H9 (cell line): ENCODE measurements at regions not wholly inside any gene's neighbourhood (a gene's known extent, or its start where the extent isn't known, plus 50 kb on each side); places are given as distances from the start of the nearest gene placed in this dataset.

Source experiments
- DNase-seq: peaks from one replicate; pipeline ENCODE4 v3.0.0-alpha.2; 2017
- H2AFZ ChIP-seq: one replicate; pipeline ENCODE4 v1.6.1; 2013; ENCODE audit warnings: mild to moderate bottlenecking, low read length, control low read depth, moderate library complexity
- H2AK5ac ChIP-seq: 2 replicates; pipeline ENCODE4 v1.6.1; 2013; ENCODE audit warnings: low read length, control low read depth, mixed read lengths; ENCODE audit not compliant: insufficient read length
- H2BK120ac ChIP-seq: one replicate; pipeline ENCODE4 v1.6.1; 2013; ENCODE audit warnings: low read depth, mild to moderate bottlenecking, low read length, control low read depth, inconsistent platforms; ENCODE audit not compliant: poor library complexity, severe bottlenecking
- H2BK12ac ChIP-seq: 2 replicates; pipeline ENCODE4 v1.6.1; 2013; ENCODE audit warnings: low read length, control low read depth, mixed read lengths, low read depth; ENCODE audit not compliant: insufficient read length
- H2BK15ac ChIP-seq: 2 replicates; pipeline ENCODE4 v1.6.1; 2013; ENCODE audit warnings: low read depth, low read length, control low read depth
- H2BK20ac ChIP-seq: one replicate; pipeline ENCODE4 v1.6.1; 2013; ENCODE audit warnings: low read depth, mild to moderate bottlenecking, low read length, control low read depth, inconsistent platforms; ENCODE audit not compliant: poor library complexity, severe bottlenecking
- H2BK5ac ChIP-seq: 2 replicates; pipeline ENCODE4 v1.6.1; 2013; ENCODE audit warnings: low read length, control low read depth, mixed read lengths; ENCODE audit not compliant: insufficient read length
- H3K14ac ChIP-seq: 2 replicates; pipeline ENCODE4 v1.6.1; 2013; ENCODE audit warnings: low read length, control low read depth; ENCODE audit not compliant: insufficient read depth
- H3K18ac ChIP-seq: 2 replicates; pipeline ENCODE4 v1.6.1; 2013; ENCODE audit warnings: low read depth, mild to moderate bottlenecking, mixed read lengths, low read length, control low read depth; ENCODE audit not compliant: insufficient read length
- H3K23ac ChIP-seq: 2 replicates; pipeline ENCODE4 v1.6.1; 2013; ENCODE audit warnings: low read length, control low read depth, mixed read lengths, low read depth; ENCODE audit not compliant: insufficient read length
- H3K23me2 ChIP-seq: 2 replicates; pipeline ENCODE4 v1.6.1; 2013; ENCODE audit warnings: low read depth, mild to moderate bottlenecking, mixed read lengths, low read length, control low read depth; ENCODE audit not compliant: insufficient read length, poor library complexity, severe bottlenecking
- H3K27ac ChIP-seq: 2 replicates; pipeline ENCODE4 v1.5.1; 2013; ENCODE audit warnings: low read length, control low read depth, mixed read lengths, low read depth; ENCODE audit not compliant: insufficient read length
- H3K27me3 ChIP-seq: 2 replicates; pipeline ENCODE4 v1.6.1; 2013; ENCODE audit warnings: low read length, control low read depth, inconsistent platforms; ENCODE audit not compliant: insufficient read depth
- H3K4ac ChIP-seq: 2 replicates; pipeline ENCODE4 v1.6.1; 2013; ENCODE audit warnings: low read depth, mild to moderate bottlenecking, control low read depth, inconsistent platforms, low read length, moderate library complexity
- H3K4me1 ChIP-seq: 2 replicates; pipeline ENCODE4 v1.6.1; 2013; ENCODE audit warnings: low read length, control low read depth, inconsistent platforms; ENCODE audit not compliant: insufficient read depth
- H3K4me2 ChIP-seq: 2 replicates; pipeline ENCODE4 v1.6.1; 2013; ENCODE audit warnings: low read length, control low read depth, mixed read lengths; ENCODE audit not compliant: insufficient read length, insufficient read depth
- H3K56ac ChIP-seq: 2 replicates; pipeline ENCODE4 v1.6.1; 2013; ENCODE audit warnings: low read depth, mild to moderate bottlenecking, mixed read lengths, low read length, control low read depth; ENCODE audit not compliant: insufficient read length
- H3K79me1 ChIP-seq: 2 replicates; pipeline ENCODE4 v1.6.1; 2013; ENCODE audit warnings: low read depth, mild to moderate bottlenecking, moderate library complexity, low read length, control low read depth, inconsistent platforms; ENCODE audit not compliant: insufficient read depth, poor library complexity, severe bottlenecking
- H3K79me2 ChIP-seq: 2 replicates; pipeline ENCODE4 v1.6.1; 2013; ENCODE audit warnings: low read length, control low read depth, inconsistent platforms; ENCODE audit not compliant: insufficient read depth
- H3K9ac ChIP-seq: 2 replicates; pipeline ENCODE4 v1.6.1; 2013; ENCODE audit warnings: low read length, control low read depth, mixed read lengths; ENCODE audit not compliant: insufficient read length; ENCODE audit errors: extremely low read depth
- H3K9me3 ChIP-seq: one replicate; pipeline ENCODE4 v1.6.1; 2013; ENCODE audit warnings: low read depth, low read length, inconsistent platforms; ENCODE audit not compliant: control insufficient read depth
- H3T11ph ChIP-seq: one replicate; pipeline ENCODE4 v1.6.1; 2013; ENCODE audit warnings: mild to moderate bottlenecking, low read length, control low read depth, inconsistent platforms
- H4K20me1 ChIP-seq: one replicate; pipeline ENCODE4 v1.6.1; 2013; ENCODE audit not compliant: control insufficient read depth, insufficient read length, insufficient read depth
- H4K5ac ChIP-seq: 2 replicates; pipeline ENCODE4 v1.6.1; 2013; ENCODE audit warnings: low read depth, mild to moderate bottlenecking, mixed read lengths, low read length, control low read depth; ENCODE audit not compliant: insufficient read length
- H4K8ac ChIP-seq: replicated peaks from 2 replicates; pipeline ENCODE4 v1.6.1; 2013; ENCODE audit warnings: low read length, control low read depth, mixed read lengths, low read depth; ENCODE audit not compliant: insufficient read length
- H4K91ac ChIP-seq: 2 replicates; pipeline ENCODE4 v1.6.1; 2013; ENCODE audit warnings: low read depth, mild to moderate bottlenecking, moderate library complexity, mixed read lengths, low read length, control low read depth; ENCODE audit not compliant: insufficient read length
- H3K27ac Mint-ChIP-seq, 3 experiments: 2 replicates in 2 of 3; 3 replicates in 1 of 3; pipeline ENCODE4 v1.8.0; 2020 to 2021; ENCODE audit warnings: mixed read lengths in 3 of 3, mild to moderate bottlenecking in 1 of 3, moderate library complexity in 1 of 3
- H3K27me3 Mint-ChIP-seq: 2 replicates; pipeline ENCODE4 v1.8.0; 2021; ENCODE audit warnings: low read depth, mild to moderate bottlenecking, moderate library complexity, mixed read lengths
- H3K36me3 Mint-ChIP-seq, 3 experiments: 2 replicates in 2 of 3; 3 replicates in 1 of 3; pipeline ENCODE4 v1.8.0; 2020 to 2021; ENCODE audit warnings: low read depth in 3 of 3, mixed read lengths in 3 of 3; ENCODE audit not compliant: insufficient read depth in 1 of 3
- H3K4me1 Mint-ChIP-seq, 2 experiments: 2 replicates each; pipeline ENCODE4 v1.8.0; 2020; ENCODE audit warnings: mixed read lengths in 2 of 2
- H3K4me3 Mint-ChIP-seq, 2 experiments: 2 replicates in 1 of 2; 3 replicates in 1 of 2; pipeline ENCODE4 v1.8.0; 2020 to 2021; ENCODE audit warnings: mild to moderate bottlenecking in 2 of 2, mixed read lengths in 2 of 2, moderate library complexity in 1 of 2
- H3K9me3 Mint-ChIP-seq, 2 experiments: 2 replicates in 1 of 2; 3 replicates in 1 of 2; pipeline ENCODE4 v1.8.0; 2020; ENCODE audit warnings: mild to moderate bottlenecking in 2 of 2, mixed read lengths in 2 of 2, moderate library complexity in 1 of 2
- WGBS: extraction: QIAGEN DNeasy Blood & Tissue Kit; methylation state at CpG from one replicate; pipeline ENCODE4 v1.1.7; 2013; ENCODE audit warnings: missing lambda C conversion rate, low lambda C conversion rate, mixed read lengths; ENCODE audit not compliant: insufficient read length; ENCODE audit errors: extremely low coverage; 5-methylcytosine and 5-hydroxymethylcytosine counted together
- TF ChIP-seq, protein P1 (sequence below): fragments of 200-600 bp; sonication (generic); conservative IDR thresholded peaks from 3 replicates; pipeline ENCODE4 v1.8.0; 2021; ENCODE audit warnings: antibody characterized with exemption, mild to moderate bottlenecking

DNA sequence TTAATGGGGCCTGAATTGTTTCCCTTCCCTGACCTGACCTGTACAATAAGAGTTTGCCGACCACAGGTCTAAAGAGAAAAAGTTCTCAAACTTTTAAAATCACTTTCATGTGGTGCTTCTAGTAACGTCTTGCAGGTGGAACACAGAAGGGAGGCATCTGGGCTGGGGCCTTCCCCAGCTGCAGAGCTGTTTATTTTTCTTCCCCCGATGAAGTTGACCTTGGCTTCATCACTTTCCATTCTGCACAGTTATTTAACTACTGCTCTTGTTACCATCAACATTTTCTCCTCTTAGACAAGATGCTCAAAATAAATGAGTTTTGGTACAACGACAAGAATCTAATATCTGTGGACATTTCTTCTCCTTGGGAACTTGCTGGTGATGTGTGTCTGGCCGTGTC, 181.7 kb downstream of the HERPUD2 start:
- Histone ChIP-seq H3K14ac (no peak overlapping the region), H3K9me3 (no peaks in the 10 kb centered on the region), H2AK5ac (no peak overlapping the region), H3K27ac (no peak overlapping the region), H3K18ac (no peak overlapping the region), H2BK5ac (no peak overlapping the region), H3K9ac (no peak overlapping the region), H4K20me1 (no peaks in the 10 kb centered on the region), H2BK15ac (no peak overlapping the region), H3T11ph (no peak overlapping the region), H2BK20ac (no peak overlapping the region), H3K4ac (no peak overlapping the region), H4K8ac (no peak overlapping the region), H3K23ac (no peak overlapping the region), H3K23me2 (no peaks in the 10 kb centered on the region), H3K4me2 (no peak overlapping the region), H3K27me3 (no peaks in the 10 kb centered on the region), H4K91ac (no peak overlapping the region), H3K4me1 (no peaks in the 10 kb centered on the region), H2AFZ (no peak overlapping the region), H3K79me2 (no peaks in the 10 kb centered on the region), H2BK120ac (no peak overlapping the region), H3K79me1 (no peaks in the 10 kb centered on the region), H4K5ac (no peak overlapping the region), H2BK12ac (no peak overlapping the region), H3K56ac (no peak overlapping the region)
- no peak overlapping the region for H3K4me3 Mint-ChIP-seq
- no CpG with 5 or more reads among the region's 5 CpGs for WGBS
- no peaks in the 10 kb centered on the region for H3K4me1 Mint-ChIP-seq
- H3K36me3 Mint-ChIP-seq: no peaks in the 10 kb centered on the region
- no peak for DNase-seq
- H3K27ac Mint-ChIP-seq: no peak overlapping the region
- no peaks in the 10 kb centered on the region; the same call in none of the 2 replicates for H3K27me3 Mint-ChIP-seq
- H3K9me3 Mint-ChIP-seq: no peaks in the 10 kb centered on the region
- TF ChIP-seq, protein P1, sequence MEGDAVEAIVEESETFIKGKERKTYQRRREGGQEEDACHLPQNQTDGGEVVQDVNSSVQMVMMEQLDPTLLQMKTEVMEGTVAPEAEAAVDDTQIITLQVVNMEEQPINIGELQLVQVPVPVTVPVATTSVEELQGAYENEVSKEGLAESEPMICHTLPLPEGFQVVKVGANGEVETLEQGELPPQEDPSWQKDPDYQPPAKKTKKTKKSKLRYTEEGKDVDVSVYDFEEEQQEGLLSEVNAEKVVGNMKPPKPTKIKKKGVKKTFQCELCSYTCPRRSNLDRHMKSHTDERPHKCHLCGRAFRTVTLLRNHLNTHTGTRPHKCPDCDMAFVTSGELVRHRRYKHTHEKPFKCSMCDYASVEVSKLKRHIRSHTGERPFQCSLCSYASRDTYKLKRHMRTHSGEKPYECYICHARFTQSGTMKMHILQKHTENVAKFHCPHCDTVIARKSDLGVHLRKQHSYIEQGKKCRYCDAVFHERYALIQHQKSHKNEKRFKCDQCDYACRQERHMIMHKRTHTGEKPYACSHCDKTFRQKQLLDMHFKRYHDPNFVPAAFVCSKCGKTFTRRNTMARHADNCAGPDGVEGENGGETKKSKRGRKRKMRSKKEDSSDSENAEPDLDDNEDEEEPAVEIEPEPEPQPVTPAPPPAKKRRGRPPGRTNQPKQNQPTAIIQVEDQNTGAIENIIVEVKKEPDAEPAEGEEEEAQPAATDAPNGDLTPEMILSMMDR: no peak
